Breast epithelium (tissue), 3 donors: ENCODE measurements at regions not wholly inside any gene's neighbourhood (a gene's known extent, or its start where the extent isn't known, plus 50 kb on each side); places are given as distances from the start of the nearest gene placed in this dataset.

Source experiments
- CTCF ChIP-seq, 3 donors: fragments of 450-650 bp; IDR thresholded peaks; one replicate each; pipeline ENCODE4 v1.5.1; 2016 to 2017; ENCODE audit warnings: antibody characterized with exemption in 3 of 3, mild to moderate bottlenecking in 3 of 3, moderate library complexity in 3 of 3
- POLR2A ChIP-seq: fragments of 450-650 bp; IDR thresholded peaks from one replicate; pipeline ENCODE4 v1.6.1; 2016; ENCODE audit warnings: antibody characterized with exemption, mild to moderate bottlenecking, moderate library complexity
- POLR2AphosphoS5 ChIP-seq, 3 donors: sonication (generic); formaldehyde crosslinking; IDR thresholded peaks; one replicate each; pipeline ENCODE4 v1.6.1; 2017; ENCODE audit warnings: antibody characterized with exemption in 3 of 3

GRCh38 chr7:41796331-41796730, 93.4 kb upstream of the INHBA start:
- TF ChIP-seq CTCF (IDR thresholded peaks at IDR 0.05) (no peak), POLR2AphosphoS5 (IDR thresholded peaks at IDR 0.05) (no peak), POLR2A (no peak)
